ENCODE measurements at regions not wholly inside any gene's neighbourhood (a gene's known extent, or its start where the extent isn't known, plus 50 kb on each side); places are given as distances from the start of the nearest gene placed in this dataset.

DNA sequence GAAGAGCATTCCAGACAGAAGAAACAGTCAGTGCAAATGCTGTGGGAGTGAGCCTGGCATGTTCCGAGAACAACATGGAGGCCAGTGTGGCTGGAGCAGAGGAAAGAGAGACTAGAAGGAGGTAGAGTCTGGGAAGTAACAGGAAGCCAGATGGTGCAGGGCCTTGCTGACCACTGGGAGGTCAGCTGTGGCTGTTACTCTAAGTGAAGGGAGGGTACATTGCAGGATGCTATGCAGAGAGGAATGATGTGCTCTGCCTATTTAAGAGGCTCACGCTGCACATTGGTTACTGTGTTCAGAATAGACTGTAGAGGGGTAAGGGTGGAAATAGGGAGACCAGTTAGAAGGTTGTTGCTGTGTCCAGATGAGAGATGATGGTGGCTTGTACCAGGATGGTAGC is 88.6 kb upstream of the CACNA1E start:
- no peak for DNase-seq (ENCODE audit: low read depth)
- H3K4me3 ChIP-seq (ENCODE audit: low read depth, low read length), result no peak overlapping the region
- TF ChIP-seq, protein P1, sequence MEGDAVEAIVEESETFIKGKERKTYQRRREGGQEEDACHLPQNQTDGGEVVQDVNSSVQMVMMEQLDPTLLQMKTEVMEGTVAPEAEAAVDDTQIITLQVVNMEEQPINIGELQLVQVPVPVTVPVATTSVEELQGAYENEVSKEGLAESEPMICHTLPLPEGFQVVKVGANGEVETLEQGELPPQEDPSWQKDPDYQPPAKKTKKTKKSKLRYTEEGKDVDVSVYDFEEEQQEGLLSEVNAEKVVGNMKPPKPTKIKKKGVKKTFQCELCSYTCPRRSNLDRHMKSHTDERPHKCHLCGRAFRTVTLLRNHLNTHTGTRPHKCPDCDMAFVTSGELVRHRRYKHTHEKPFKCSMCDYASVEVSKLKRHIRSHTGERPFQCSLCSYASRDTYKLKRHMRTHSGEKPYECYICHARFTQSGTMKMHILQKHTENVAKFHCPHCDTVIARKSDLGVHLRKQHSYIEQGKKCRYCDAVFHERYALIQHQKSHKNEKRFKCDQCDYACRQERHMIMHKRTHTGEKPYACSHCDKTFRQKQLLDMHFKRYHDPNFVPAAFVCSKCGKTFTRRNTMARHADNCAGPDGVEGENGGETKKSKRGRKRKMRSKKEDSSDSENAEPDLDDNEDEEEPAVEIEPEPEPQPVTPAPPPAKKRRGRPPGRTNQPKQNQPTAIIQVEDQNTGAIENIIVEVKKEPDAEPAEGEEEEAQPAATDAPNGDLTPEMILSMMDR (conservative IDR thresholded peaks at IDR 0.05; ENCODE audit: low read depth, low read length), result no peak

DNA sequence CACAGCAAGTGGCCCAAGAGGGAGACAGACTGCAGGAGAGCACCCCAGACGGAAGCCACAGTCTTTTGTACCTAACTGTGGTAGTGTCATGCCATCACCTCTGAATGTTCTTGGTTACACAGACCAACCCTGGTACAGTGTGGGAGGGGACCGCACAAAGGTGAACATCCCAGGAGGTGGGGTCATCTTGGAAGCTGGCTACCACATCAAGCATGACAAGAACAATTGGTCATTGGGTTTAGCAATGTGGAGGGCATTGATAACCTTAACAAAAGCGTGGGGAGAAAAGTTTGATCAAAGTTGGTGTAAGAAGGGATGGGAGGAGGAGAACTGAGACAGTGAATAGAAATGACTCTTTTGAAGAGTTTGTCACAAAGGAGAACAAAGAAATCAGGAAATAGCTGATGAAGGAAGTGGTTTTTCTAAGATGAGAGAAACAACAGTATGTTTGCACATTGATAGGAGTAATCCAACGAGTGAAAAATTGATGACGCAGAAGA is 87.1 kb upstream of the CACNA1E start:
- DNase-seq (ENCODE audit: low read depth), result no peak
- TF ChIP-seq, protein P1 (conservative IDR thresholded peaks at IDR 0.05; ENCODE audit: low read depth, low read length), result no peak
- no peak overlapping the region for H3K4me3 ChIP-seq (ENCODE audit: low read depth, low read length)

DNA sequence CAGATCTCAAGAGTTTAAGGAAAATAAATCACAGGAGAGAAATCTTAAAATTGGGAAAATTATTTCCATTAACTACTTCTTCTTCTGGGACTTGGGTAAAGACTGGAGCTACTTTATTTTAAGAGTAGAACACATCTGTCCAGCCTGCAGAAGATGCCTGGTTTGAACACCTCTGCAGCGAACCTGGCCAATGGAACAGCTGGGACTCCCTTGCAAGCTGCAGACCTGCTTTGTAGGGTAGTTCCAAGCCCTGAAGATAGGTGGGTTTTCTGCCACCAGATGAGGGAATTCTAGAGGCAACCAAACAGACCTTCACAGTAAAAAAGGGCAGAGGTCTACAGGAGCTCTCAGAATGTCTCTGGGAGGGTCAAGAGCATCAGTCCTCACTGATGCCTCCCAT is 86.5 kb upstream of the CACNA1E start:
- no peak for DNase-seq (ENCODE audit: low read depth)
- TF ChIP-seq, protein P1 (conservative IDR thresholded peaks at IDR 0.05; ENCODE audit: low read depth, low read length), result no peak
- H3K4me3 ChIP-seq (ENCODE audit: low read depth, low read length), result no peak overlapping the region

DNA sequence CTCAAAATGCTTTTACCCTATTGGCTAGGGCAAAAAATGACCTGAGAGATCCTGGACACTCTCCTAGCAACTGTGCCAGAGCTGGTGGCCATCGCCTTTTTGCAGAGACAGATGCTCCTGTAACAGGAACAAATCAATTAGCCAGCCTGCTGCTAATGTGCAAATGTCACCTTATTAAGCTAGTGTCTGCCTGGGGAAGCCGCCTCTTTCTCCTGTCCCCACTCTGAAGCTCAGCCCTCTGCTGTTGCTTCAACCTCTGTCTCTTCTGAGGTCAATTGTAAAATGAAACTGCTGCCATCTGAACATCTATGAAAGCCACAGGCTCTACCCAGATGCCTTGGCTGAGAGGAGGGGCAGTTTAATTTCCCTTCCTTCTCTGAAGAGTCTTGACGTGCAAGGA is 85.5 kb upstream of the CACNA1E start:
- TF ChIP-seq, protein P1 (conservative IDR thresholded peaks at IDR 0.05; ENCODE audit: low read depth, low read length), result no peak
- DNase-seq (ENCODE audit: low read depth), result no peak
- H3K4me3 ChIP-seq (ENCODE audit: low read depth, low read length), result no peak overlapping the region

DNA sequence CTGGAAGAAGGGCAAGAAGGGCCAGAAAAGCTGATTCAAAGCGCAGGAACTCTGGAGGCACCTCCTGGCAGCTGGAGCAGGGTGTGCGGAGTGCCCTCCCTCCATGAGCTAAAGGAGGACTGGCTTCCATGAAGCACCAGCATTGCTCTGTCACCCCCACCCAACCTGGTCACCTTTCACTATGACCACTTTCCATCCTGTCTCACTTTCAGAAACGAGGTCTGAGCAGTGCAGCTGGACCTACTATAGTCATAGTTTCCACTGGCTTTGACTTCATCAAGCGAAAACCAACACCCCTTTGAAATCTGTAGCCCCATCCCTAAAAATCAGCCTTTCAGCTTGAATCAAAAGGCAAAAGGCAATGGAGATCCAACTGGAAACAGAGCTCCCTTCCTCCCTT is 84.8 kb upstream of the CACNA1E start:
- H3K4me3 ChIP-seq (ENCODE audit: low read depth, low read length), result no peak overlapping the region
- TF ChIP-seq, protein P1 (conservative IDR thresholded peaks at IDR 0.05; ENCODE audit: low read depth, low read length), result no peak
- DNase-seq (ENCODE audit: low read depth), result no peak

DNA sequence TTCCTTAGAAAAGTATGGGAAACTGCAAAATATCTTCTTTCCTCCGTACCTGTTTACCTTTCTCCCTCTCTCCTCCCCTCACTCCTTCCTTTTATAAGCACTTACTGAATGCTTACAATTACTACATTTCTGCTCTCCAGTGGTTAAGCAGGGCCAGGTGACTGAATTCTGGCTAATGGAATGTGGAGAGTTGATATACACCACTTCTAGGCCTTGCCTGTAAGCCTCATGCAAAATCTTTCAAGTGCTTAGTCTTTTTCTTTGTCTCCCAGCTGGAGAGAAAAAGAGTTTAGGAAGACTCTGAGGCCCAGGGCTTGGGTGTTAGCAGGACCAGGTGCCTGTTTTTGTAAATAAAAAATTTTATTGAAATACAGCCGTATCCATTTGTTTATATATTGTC is 77.7 kb upstream of the CACNA1E start:
- TF ChIP-seq, protein P1 (conservative IDR thresholded peaks at IDR 0.05; ENCODE audit: low read depth, low read length), result no peak
- H3K4me3 ChIP-seq (ENCODE audit: low read depth, low read length), result no peak overlapping the region
- no peak for DNase-seq (ENCODE audit: low read depth)

DNA sequence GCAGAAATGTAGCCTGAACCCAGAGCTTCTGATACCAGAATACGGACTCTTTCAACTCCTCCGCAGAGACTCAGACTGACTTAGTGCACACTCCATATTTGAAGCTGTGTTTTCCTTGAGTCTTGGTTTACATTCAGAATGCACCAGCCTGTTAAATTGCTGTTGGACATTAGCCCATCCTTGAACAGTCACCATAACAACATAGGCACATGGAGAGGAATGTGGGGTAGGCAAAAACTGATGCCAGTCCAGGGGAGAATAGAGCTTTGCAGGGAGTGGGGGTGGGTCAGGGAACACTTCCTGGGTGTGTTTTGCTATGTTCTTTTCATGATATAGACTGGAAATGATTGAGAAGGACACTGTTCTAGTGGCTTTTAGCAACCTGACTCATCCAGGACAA is 76.3 kb upstream of the CACNA1E start:
- H3K4me3 ChIP-seq (ENCODE audit: low read depth, low read length), result no peak overlapping the region
- TF ChIP-seq, protein P1 (conservative IDR thresholded peaks at IDR 0.05; ENCODE audit: low read depth, low read length), result no peak
- no peak for DNase-seq (ENCODE audit: low read depth)
